ENCODE measurements at regions not wholly inside any gene's neighbourhood (a gene's known extent, or its start where the extent isn't known, plus 50 kb on each side); places are given as distances from the start of the nearest gene placed in this dataset.
A peak's percentile ranks its signal among the peaks of the same experiment; 100 is the strongest.

- DNase-seq, result no peak
Observed at GRCh38 chr21:22585558-22585957, 1587.3 kb downstream of the NCAM2 start.

DNA sequence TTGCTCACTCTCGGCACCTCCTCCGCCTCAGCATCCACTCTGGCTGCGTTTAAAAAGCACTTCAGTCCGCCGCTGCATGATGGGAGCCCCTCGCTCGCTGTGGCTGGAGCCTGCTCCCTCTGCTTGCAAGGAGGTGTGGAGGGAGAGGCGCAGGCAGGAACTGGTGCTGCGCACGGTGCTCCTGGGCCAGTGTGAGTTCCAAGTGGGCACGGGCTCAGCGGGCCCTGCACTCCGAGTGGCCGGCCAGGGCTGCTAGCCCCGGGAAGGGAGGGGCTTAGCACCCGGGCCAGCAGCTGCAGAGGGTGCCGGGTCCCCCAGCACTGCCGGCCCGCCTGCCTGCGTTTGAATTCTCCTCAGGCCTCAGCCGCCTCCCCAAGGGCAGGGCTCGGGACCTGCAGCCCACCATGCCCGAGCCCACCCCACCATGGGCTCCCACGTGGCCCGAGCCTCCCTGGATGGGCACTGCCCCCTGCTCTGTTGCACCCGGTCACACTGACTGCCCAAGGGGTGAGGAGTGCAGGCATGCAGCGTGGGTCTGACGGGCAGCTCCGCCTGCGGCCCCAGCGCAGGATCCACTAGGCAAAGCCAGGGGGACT, 1599.5 kb downstream of the NCAM2 start:
- no peak for DNase-seq

DNA sequence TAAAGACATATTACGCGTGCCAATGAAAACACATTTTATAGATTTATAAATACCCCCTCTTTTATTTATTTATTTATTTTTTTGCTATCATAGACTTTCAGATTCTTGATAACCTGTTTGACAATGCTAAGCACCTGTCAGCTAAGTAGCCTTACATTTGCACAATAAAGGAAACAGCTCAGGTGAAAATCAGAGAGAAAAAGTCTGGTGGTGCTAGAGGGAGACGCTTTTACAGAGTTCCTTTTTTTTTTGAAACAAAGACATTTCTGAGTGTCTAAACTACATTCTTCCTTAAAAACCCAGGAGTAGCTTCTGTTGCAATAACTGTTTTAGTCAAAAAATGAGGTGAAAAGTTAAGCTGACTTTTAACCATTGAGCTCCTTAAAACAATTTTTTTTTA, 1611.6 kb downstream of the NCAM2 start:
- DNase-seq, result no peak

DNA sequence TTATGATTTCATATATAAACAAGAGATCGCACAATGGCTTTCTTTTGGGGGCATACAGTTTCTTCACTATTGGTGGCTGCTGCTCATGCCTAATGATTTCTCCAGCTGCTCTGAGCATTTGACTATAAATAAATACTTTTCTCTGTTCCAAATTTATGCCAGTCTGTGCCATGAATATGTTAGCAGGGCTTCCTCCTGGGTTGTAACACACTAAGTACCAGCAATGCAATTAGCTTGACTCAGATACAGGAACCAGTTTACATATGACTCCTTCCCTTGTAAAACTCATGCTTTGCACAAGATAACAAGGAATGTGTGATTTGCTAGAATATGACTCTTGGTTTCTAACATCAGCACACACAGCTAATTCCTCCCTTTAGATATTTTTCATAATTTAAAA, 1629.7 kb downstream of the NCAM2 start:
- no peak for DNase-seq

DNA sequence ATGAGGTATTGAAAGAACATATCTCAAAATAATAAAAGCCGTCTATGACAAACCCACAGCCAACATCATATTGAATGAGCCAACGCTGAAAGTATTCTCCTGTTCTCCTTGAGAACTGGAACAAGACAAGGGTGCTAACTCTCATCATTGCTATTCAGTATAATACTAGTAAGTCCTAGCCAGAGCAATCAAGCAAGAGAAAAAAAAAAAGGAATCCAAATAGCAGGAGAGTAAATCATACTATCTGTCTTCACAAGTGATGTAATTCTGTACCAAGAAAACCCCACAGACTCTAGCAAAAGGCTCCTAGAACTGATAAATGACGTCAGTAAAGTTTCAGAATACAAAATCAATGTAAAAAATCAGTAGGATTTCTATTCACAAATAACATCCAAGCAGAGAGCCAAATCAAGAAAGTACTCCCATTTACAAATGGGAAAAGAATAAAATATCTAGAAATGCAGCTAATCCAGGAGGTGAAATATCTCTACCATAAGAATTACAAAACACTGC, 1632.8 kb downstream of the NCAM2 start:
- DNase-seq, result no peak

DNA sequence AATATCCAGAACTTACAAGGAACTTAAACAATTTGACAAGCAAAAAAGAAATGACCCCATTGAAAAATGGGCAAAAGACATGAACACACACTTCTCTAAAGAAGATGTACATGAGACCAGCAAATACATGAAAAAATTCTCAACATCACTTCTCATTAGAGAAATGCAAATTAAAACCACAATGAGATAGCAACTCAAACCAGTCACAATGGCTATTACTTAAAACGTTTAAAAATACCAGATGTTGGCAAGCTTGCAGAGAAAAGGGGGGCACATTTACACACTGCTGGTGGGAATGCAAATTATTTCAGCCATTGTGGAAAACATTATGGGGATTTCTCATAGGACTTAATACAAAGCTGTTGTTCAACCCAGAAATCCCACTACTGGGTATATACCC, 1634.0 kb downstream of the NCAM2 start:
- DNase-seq, result no peak

- DNase-seq, result no peak
Observed at GRCh38 chr21:22649246-22649645, 1651.0 kb downstream of the NCAM2 start.

- DNase-seq, result no peak
Observed at GRCh38 chr21:22650226-22650625, 1652.0 kb downstream of the NCAM2 start.

DNA sequence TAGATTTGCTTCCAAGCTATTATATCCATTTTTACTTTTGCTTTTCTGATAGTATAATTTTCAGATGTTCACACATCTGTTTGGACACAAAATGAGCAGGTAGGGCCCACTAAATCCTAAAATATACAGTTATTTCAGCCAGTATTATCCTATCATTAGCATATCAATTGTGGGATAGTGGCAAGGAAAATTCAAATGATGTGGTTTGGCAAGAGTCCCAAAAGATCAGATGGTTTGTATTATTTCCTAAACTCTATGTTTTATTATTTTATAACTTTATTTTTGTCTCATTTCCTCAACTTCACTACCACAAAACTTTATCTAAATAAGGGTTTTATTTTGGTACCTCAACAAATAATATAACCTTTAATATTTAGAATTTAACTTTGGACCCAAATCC, 1659.6 kb downstream of the NCAM2 start:
- DNase-seq, result no peak

GRCh38 chr21:22670148-22670547, 1671.9 kb downstream of the NCAM2 start:
- DNase-seq, result no peak

- DNase-seq, result no peak
Observed at GRCh38 chr21:22679207-22679606, 1681.0 kb downstream of the NCAM2 start.

GRCh38 chr21:22691658-22692057, 1693.4 kb downstream of the NCAM2 start:
- DNase-seq, result no peak

DNA sequence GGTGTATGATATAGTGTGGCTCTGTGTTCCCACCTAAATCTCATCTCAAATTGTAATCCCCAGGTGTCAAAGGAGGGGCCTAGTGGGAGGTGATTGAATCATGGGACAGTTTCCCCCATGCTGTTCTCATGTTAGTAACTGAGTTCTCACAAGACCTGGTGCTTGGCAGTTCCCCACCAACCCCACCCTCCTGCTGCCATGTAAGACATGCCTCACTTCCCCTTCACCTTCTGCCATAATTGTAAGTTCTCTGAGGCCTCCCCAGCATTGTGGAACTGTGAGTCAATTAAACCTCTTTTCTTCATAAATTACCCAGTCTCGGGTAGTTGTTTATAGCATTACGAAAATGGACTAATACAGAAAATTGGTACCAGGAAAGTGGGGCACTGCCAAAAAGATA, 1705.3 kb downstream of the NCAM2 start:
- DNase-seq, result no peak

GRCh38 chr21:22710721-22711120, 1712.5 kb downstream of the NCAM2 start:
- DNase-seq, result no peak

GRCh38 chr21:22711636-22712035, 1713.4 kb downstream of the NCAM2 start:
- DNase-seq, result no peak

- DNase-seq, result no peak
Observed at GRCh38 chr21:22725436-22725835, 1727.2 kb downstream of the NCAM2 start.

GRCh38 chr21:22728091-22728490, 1729.9 kb downstream of the NCAM2 start:
- DNase-seq, result no peak

DNA sequence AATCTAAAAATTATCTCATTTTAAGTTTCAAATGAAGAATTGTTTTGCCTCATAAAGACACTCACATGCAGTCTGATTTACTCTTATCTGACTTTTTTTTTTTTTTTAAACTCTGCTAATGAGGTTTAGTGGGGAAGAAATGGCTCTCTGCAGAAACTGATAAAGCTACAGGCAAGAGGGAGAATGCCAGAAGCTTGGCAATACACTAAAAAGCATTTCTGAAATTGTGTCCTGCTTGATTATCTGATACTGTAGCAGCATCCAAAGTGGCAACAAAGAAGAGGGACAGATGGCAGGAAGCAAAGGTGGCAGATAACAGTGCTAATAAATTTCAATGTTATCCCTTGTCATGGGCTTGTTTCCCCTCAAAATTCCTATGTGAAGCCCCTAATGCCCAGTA, 1744.9 kb downstream of the NCAM2 start:
- DNase-seq, result no peak

DNA sequence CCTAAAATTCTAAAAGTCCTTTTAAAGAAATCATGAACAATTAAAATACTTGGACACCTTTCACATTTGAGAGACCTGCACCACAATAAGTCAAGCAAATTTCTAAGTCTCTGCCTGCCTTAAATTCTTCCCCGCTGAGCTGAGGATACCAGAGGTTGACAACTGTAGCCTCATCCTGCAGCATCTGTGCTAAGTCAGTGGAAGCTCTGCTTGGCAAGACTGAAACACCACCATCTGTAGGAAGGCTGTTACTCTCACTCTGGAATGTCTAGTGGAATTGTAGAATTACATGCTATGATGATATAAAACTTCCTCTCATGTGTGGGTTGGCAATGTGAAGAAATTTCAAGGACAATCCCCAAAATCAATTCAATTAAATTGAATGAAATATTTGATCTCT, 1756.5 kb downstream of the NCAM2 start:
- no peak for DNase-seq

GRCh38 chr21:22758478-22758877, 1760.3 kb downstream of the NCAM2 start:
- peak; percentile 39 for DNase-seq

DNA sequence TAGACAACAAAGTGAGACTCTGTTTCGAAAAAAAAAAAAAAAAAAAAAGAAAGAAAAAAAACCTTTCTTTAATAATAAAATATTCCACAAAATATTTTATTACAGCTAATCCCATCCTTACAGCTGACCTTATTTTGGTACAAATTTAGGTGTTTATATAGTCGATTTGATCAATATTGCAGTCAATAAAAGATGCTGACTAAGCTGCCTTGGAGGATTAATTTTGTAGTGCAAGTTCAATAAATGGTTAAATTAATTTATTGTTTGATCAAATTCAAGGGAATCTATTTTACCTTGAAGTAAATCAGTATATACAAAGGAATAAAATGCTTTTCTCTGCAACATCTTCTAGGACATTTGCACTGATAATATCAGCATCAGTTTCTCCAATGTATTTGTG, 1764.3 kb downstream of the NCAM2 start:
- DNase-seq, result no peak

GRCh38 chr21:22763442-22763841, 1765.2 kb downstream of the NCAM2 start:
- no peak for DNase-seq

GRCh38 chr21:22764222-22764621, 1766.0 kb downstream of the NCAM2 start:
- no peak for DNase-seq

DNA sequence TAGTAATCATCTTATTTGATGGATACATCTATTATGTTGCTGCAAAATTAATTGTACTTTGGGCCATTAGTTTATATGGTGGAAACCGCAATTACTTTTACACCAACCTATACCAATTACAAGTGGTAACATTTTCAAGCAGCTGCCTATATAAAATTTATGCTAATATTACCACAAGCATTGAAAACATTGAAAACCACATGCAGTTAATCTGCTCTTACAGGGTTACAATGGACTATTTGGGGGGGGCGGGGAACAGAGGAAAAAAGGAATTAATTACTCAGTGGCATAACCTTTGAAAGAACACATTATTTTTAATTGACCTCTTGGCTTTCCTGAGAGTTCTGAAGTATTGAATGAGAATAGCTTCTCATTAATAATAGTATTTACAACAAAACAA, 1793.2 kb downstream of the NCAM2 start:
- no peak for DNase-seq

DNA sequence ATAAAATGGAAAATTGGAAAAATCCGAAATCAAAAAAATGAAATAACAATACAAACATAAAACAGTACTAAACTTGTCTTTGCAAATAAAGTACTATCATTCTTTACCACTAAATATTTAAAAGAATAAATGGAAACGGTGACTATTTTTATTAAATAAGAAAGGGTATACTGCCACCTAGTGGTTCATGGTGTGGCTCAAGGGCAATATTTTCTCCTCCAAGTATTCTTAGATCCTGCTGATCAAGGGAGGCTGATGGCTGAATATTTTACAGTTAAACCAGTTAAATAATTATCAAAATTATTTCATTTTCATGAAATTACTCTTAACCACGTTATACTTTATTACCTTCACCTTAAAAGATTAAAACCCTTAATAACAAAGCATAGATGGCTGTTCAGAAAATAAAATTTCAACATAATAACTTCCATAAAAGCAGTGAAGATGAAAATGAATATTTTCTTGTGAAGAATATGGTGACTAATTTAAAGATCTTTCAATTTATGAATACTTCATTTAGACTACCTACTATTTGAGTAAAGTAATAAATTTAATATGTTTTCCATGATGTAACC, 1793.9 kb downstream of the NCAM2 start:
- DNase-seq, result peak; percentile 51

All from fibroblast of skin of scalp (primary cell).